Activated CD8-positive, alpha-beta T cell treated with anti-CD3 and anti-CD28 coated beads, Interleukin-2, amount 10 ng/mL, durations not matched to agents 7 days and 5 days (primary cell): ENCODE measurements at regions not wholly inside any gene's neighbourhood (a gene's known extent, or its start where the extent isn't known, plus 50 kb on each side); places are given as distances from the start of the nearest gene placed in this dataset.

Source experiments
- ATAC-seq: fragments of 150-1000 bp; cut with Tn5 transposase; one replicate; pipeline ENCODE4 v1.10.0; 2021; ENCODE audit warnings: moderate library complexity
- CTCF ChIA-PET: fragments of 350-600 bp; sonication (Branson Sonifier 250); formaldehyde crosslinking; loops from one replicate; lab custom pipeline; 2021; ENCODE audit warnings: antibody characterized with exemption; lab: Charles Lee
- POLR2A ChIA-PET: fragments of 350-600 bp; sonication (Branson Sonifier 250); formaldehyde crosslinking; loops from one replicate; lab custom pipeline; 2021; ENCODE audit warnings: antibody characterized with exemption; lab: Charles Lee
- DNase-seq: peaks from one replicate; pipeline ENCODE4 v3.0.0-alpha.2; 2020
- H3K27ac Mint-ChIP-seq: one replicate; pipeline ENCODE4 v1.8.0; 2021; ENCODE audit warnings: mild to moderate bottlenecking, mixed read lengths
- H3K27me3 Mint-ChIP-seq: one replicate; pipeline ENCODE4 v1.8.0; 2021; ENCODE audit warnings: low read depth, mixed read lengths
- H3K36me3 Mint-ChIP-seq: one replicate; pipeline ENCODE4 v1.8.0; 2021; ENCODE audit warnings: low read depth, mixed read lengths
- H3K4me1 Mint-ChIP-seq: one replicate; pipeline ENCODE4 v1.8.0; 2021; ENCODE audit warnings: low read depth, mixed read lengths
- H3K4me3 Mint-ChIP-seq: one replicate; pipeline ENCODE4 v1.8.0; 2021; ENCODE audit warnings: mild to moderate bottlenecking, mixed read lengths
- H3K9me3 Mint-ChIP-seq: one replicate; pipeline ENCODE4 v1.8.0; 2022; ENCODE audit warnings: mixed read lengths; ENCODE audit not compliant: insufficient read depth

DNA sequence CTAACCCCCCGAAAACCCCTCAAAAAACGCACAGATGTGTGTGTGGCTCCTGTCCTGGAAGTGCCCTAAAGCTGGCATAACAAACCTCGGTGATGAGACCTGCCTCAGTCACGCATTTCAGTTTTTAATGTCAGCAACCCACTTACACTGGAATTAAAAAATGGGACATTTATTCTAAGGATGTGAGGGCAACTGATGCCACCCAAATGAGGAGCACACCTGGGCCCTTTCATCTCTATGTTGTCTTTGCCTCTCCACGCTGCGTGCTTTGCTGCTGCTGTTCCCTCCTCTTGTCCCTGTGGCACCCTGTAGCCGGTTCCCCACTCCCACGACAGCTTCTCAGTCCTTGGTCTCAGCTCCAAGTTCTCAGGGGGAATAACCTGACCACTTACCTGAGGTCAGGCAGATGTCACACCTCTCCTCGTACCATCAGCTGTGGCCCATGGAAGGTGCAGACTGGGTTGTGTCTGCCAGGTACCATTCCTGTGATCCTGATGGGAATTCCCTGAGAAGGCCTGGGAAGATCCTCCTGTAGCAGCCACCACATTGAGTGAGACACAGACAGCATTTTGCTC, 134.2 kb upstream of the THBS2 start:
- ATAC-seq (no peak), DNase-seq (no peak)
- Mint-ChIP-seq H3K36me3 (no peaks in the 10 kb centered on the region), H3K27ac (no peak overlapping the region), H3K4me3 (no peak overlapping the region), H3K27me3 (no peaks in the 10 kb centered on the region), H3K9me3 (peaks cover 5% of the 10 kb centered on the region), H3K4me1 (peaks cover 3% of the 10 kb centered on the region)
- POLR2A ChIA-PET = no interaction called here
- CTCF ChIA-PET = no interaction called here

DNA sequence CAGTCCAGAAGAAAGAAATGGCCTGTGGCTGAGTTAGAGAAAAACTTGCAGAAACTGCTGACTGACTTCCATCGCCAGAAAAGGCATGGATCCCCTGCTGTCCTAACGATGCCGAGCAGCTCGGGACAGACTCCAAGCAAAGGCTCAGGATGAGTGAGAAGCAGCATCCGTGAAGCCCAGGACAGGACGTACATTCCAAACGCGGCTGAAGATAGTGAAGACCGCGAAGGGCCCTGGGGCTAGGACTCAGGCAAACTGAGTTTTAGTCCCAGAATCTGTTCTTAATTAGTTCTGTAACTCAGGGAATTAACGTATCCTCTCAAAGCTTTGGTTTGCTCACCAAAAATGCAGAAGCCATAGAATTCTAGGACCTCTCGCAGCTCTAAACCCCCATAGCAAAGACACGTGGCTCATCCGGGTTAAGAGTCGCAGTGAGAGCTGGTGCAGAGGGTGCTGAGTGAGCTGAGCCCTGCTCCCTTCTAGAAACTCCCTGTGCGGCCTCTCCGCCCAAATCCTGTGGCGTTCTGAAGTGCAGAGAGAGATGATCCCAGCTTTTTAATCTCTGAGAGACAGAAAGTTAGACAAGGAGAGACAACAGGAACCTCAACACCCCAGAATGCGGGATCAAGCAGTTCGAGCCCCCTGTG, 132.9 kb upstream of the THBS2 start:
- ChIA-PET CTCF (no interaction called here), POLR2A (no interaction called here)
- Mint-ChIP-seq H3K9me3 (peaks cover 5% of the 10 kb centered on the region), H3K4me1 (no peaks in the 10 kb centered on the region), H3K36me3 (no peaks in the 10 kb centered on the region), H3K4me3 (no peak overlapping the region), H3K27ac (no peak overlapping the region), H3K27me3 (no peaks in the 10 kb centered on the region)
- ATAC-seq = no peak
- DNase-seq = no peak

DNA sequence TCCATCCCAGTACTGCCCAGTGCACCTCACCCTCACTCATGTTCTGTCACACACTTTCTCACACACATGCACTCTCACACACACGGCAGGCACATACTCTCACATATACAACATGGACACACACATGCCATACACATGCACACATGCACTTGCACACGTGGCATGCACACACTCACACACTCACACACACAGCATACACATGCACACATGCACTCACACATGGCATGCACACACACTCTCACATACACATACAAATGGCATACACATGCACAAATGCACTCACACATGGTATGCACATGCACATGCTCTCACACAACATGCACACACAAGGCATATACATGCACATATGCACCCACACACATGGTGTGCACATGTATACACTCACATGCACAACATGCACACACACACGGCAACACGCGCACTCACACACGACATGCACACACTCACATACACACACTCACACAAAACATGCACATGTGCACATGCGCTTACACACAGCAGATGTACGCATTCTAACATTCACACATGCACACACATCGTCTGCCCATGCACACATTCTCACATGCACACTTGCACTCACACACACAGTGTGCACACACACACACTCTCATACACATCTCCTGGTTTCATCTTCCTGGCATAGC, 131.7 kb upstream of the THBS2 start:
- no peaks in the 10 kb centered on the region for H3K27me3 Mint-ChIP-seq
- no peak overlapping the region for H3K27ac Mint-ChIP-seq
- peaks cover 5% of the 10 kb centered on the region for H3K9me3 Mint-ChIP-seq
- no peaks in the 10 kb centered on the region for H3K4me1 Mint-ChIP-seq
- no peaks in the 10 kb centered on the region for H3K36me3 Mint-ChIP-seq
- ATAC-seq (no peak), DNase-seq (no peak)
- POLR2A ChIA-PET = no interaction called here
- CTCF ChIA-PET = no interaction called here
- H3K4me3 Mint-ChIP-seq = no peak overlapping the region

DNA sequence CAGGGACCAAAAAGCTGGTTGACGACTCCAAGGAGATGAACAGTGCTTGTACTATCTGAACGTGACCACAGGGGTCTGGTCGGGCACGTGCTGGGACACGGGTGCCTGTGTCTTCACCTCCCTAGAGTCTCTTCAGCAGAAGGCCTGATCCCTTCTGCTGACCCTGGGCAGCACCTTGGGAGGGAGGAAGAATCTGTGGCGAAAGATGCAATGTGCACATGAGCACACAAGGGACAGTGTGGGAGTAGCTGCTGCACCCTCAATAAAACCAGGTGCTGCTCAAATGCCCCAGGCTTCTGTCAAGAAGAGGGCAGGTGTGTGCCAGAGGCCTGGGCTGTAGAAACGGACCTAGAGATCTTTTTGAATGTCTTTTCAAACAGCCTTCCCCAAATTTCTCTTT, 130.6 kb upstream of the THBS2 start:
- H3K9me3 Mint-ChIP-seq = peaks cover 5% of the 10 kb centered on the region
- ChIA-PET CTCF (no interaction called here), POLR2A (no interaction called here)
- no peak for DNase-seq
- H3K4me1 Mint-ChIP-seq = no peaks in the 10 kb centered on the region
- H3K27me3 Mint-ChIP-seq = no peaks in the 10 kb centered on the region
- no peak for ATAC-seq
- H3K27ac Mint-ChIP-seq = no peak overlapping the region
- H3K36me3 Mint-ChIP-seq = no peaks in the 10 kb centered on the region
- H3K4me3 Mint-ChIP-seq = no peak overlapping the region

DNA sequence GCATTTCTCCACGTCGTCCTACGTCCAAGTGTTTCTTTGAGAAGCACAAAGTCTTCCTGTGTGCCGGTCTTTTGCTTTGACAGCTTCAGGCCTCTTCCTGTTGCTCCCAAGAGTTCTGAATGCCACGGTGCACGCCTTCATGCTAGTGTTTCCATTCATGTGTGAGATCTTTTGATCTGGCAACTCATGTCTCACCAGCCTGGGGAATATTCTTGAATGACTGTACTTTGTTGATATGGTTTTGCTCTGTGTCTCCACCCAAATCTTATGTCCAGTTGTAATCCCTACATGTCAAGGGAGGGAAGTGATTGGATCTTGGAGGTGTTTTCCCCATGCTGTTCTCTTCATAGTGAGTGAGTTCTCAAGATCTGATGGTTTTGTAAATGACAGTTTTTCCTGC, 129.6 kb upstream of the THBS2 start:
- ATAC-seq (no peak), DNase-seq (no peak)
- CTCF ChIA-PET = no interaction called here
- Mint-ChIP-seq H3K27me3 (no peaks in the 10 kb centered on the region), H3K36me3 (no peaks in the 10 kb centered on the region), H3K9me3 (peaks cover 5% of the 10 kb centered on the region), H3K4me1 (no peaks in the 10 kb centered on the region), H3K4me3 (no peak overlapping the region), H3K27ac (no peak overlapping the region)
- POLR2A ChIA-PET = no interaction called here

DNA sequence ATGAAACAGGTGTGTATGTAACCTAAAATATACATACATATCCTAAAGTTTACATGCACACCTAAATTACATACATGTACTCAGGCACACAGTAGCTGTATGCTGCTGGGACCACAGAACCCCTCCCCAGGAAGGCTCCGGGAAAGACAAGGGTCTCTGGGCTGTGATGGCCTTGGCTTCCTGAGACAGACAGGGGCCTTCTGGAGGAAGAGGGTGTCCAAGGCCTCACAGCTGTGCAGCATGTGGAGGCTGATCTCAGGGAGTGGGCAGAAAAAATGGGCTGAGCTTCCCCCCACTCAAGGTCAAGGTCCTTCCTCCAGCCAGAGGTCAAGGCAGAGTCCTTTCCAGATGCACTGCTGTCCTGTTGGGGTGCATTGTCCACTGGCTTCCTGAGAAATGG, 129.1 kb upstream of the THBS2 start:
- no peak overlapping the region for H3K4me3 Mint-ChIP-seq
- ChIA-PET POLR2A (no interaction called here), CTCF (no interaction called here)
- no peak overlapping the region for H3K27ac Mint-ChIP-seq
- DNase-seq (no peak), ATAC-seq (no peak)
- no peaks in the 10 kb centered on the region for H3K27me3 Mint-ChIP-seq
- H3K4me1 Mint-ChIP-seq = no peaks in the 10 kb centered on the region
- H3K9me3 Mint-ChIP-seq = peaks cover 5% of the 10 kb centered on the region
- no peaks in the 10 kb centered on the region for H3K36me3 Mint-ChIP-seq

DNA sequence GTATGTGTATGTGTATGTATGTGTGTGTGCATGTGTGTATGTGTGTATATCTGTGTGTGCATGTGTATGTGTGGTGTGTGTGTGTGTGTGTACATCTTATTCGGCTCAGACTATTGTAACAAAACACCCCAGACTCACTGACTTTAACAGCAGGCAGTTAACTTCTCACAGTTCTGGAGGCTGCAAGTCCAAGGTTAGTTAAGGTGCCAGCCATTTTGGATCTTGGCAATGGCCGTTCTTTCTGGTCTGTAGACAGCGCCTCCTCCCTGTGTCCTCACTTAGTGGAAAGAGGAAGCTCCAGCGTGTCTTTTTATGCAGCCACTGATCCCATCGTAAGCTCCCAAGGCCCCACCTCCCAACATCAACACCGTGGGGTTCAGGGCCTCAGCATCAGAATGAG, 128.3 kb upstream of the THBS2 start:
- peaks cover 5% of the 10 kb centered on the region for H3K9me3 Mint-ChIP-seq
- no peak overlapping the region for H3K4me3 Mint-ChIP-seq
- no peaks in the 10 kb centered on the region for H3K27me3 Mint-ChIP-seq
- H3K36me3 Mint-ChIP-seq = no peaks in the 10 kb centered on the region
- no peaks in the 10 kb centered on the region for H3K4me1 Mint-ChIP-seq
- no peak overlapping the region for H3K27ac Mint-ChIP-seq
- POLR2A ChIA-PET = no interaction called here
- CTCF ChIA-PET = no interaction called here
- no peak for ATAC-seq
- DNase-seq = no peak

DNA sequence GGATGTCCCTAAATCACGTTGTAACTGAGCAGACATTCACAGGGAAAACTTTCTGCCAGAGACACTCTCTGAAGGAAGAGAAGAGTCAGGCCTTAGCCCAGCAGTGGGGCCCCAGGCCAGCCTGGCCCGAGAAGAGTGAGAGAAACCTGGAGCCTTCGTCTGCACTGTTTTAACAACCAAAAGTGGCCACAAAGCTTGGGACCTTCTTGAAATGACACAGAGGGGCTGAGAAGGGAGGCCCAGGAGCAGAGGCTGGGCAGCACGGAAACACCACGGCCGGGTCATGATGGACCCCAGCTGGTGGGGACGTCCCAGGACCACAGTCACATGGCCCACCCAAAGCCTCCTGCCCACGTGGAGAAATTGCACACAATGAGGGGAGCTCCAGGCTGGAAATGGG, 126.8 kb upstream of the THBS2 start:
- no peaks in the 10 kb centered on the region for H3K4me1 Mint-ChIP-seq
- DNase-seq (no peak), ATAC-seq (no peak)
- H3K27me3 Mint-ChIP-seq = no peaks in the 10 kb centered on the region
- CTCF ChIA-PET = no interaction called here
- no peaks in the 10 kb centered on the region for H3K36me3 Mint-ChIP-seq
- H3K9me3 Mint-ChIP-seq = peaks cover 5% of the 10 kb centered on the region
- H3K4me3 Mint-ChIP-seq = no peak overlapping the region
- POLR2A ChIA-PET = no interaction called here
- H3K27ac Mint-ChIP-seq = no peak overlapping the region

DNA sequence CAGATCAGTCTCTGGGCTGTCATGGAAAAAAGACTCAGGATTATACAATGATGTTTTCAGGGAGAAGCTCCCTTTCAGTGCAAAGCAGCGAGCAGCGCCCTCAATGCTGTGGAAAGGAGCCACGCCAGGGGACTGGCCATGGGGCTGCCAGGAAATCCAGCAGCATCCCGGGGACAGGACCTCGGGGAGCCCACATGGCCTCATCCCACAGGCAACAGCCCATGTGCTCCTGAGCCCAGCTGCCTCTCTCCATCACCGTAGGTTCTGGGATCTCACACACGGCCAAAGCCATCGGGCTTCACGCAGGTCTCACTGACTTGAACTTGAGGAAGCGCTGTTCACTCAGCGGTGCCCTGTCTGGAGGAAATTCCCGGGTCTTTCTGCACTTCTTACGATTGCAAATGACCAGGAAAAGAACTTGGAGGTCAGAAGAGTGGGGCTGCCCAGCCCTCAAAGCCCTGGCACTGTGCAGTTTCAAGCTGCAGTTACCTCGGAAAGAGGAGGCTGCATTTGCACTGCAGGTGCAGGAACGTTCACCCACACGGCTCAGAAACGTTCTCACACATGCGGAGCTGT, 125.9 kb upstream of the THBS2 start:
- no peaks in the 10 kb centered on the region for H3K36me3 Mint-ChIP-seq
- H3K27ac Mint-ChIP-seq = no peak overlapping the region
- ChIA-PET POLR2A (no interaction called here), CTCF (no interaction called here)
- H3K9me3 Mint-ChIP-seq = peaks cover 11% of the 10 kb centered on the region
- no peaks in the 10 kb centered on the region for H3K4me1 Mint-ChIP-seq
- no peak overlapping the region for H3K4me3 Mint-ChIP-seq
- no peak for DNase-seq
- no peak for ATAC-seq
- no peaks in the 10 kb centered on the region for H3K27me3 Mint-ChIP-seq

DNA sequence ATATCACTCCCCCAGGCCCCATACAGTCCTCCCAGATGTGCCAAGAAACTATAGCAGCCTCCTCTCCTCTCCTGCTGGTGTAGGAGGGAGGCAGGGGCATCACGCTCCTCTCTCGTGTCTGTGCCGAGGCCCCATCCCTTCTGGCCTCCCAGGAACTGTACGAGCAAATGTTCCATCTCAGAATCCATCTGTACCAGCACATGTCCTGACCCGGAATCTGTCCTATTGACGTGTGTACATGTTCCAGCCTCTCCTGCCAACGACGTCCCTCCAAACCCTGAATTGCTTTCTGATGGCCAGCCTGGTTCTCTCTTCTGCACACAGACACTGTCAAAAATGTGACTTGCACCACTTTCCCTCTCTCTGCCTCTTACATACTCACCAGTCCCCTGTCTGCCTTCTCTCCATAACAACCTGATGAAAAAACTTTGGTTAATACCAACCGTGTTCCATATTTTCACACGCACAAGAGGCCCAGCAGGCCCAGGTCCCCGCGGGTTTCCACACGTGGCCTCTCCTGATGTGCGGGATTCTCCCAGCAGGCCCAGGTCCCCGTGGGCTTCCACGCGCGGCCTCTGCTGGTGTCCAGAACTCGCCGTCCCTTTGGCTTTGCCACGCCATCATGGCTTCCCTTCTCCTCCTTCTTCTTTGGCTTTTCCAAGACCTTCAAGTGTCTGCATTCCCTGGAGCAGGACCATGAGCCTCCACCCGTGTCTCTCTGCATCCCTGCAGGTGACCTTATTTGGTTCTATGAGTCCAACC, 125.2 kb upstream of the THBS2 start:
- no peaks in the 10 kb centered on the region for H3K27me3 Mint-ChIP-seq
- no peaks in the 10 kb centered on the region for H3K4me1 Mint-ChIP-seq
- ChIA-PET POLR2A (no interaction called here), CTCF (no interaction called here)
- DNase-seq = no peak
- no peak for ATAC-seq
- H3K9me3 Mint-ChIP-seq = peaks cover 6% of the 10 kb centered on the region
- H3K4me3 Mint-ChIP-seq = no peak overlapping the region
- H3K27ac Mint-ChIP-seq = no peak overlapping the region
- H3K36me3 Mint-ChIP-seq = no peaks in the 10 kb centered on the region

DNA sequence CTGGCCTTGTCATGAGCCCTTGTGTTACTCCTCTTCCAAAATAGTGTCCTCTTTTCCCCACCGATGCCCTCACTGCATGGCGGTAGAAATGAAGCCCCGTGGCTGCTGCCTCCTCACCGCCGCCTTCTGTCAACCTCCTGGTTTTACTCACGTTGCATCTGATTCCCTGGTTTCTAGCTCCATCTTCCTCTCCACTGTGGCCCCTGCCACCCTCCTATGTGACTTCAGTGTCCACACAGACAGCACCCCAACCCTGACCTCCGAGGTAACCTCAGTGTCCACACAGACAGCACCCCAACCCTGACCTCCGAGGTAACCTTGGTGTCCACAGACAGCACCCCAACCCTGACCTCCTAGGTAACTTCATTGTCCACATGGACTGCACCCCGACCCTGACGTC, 122.8 kb upstream of the THBS2 start:
- H3K9me3 Mint-ChIP-seq = peaks cover 6% of the 10 kb centered on the region
- ATAC-seq (no peak), DNase-seq (no peak)
- no peaks in the 10 kb centered on the region for H3K36me3 Mint-ChIP-seq
- no peak overlapping the region for H3K4me3 Mint-ChIP-seq
- H3K27ac Mint-ChIP-seq = no peak overlapping the region
- no peaks in the 10 kb centered on the region for H3K27me3 Mint-ChIP-seq
- CTCF ChIA-PET = no interaction called here
- H3K4me1 Mint-ChIP-seq = no peaks in the 10 kb centered on the region
- POLR2A ChIA-PET = no interaction called here

DNA sequence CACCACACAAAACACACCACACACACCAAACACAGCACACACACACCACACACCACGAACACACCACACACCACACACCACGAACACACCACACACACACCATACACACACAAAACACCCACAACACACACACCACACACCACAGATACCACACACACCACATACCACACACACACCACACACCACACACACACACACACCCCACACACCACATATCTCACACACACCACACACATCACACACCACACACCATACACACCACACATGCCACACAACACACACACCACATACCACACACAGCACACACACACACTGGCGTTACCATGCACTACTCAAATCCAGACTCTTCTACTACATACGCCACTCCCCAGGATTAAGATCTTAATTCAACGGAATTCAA, 118.9 kb upstream of the THBS2 start:
- DNase-seq = no peak
- no peaks in the 10 kb centered on the region for H3K4me1 Mint-ChIP-seq
- no peak overlapping the region for H3K27ac Mint-ChIP-seq
- no peaks in the 10 kb centered on the region for H3K36me3 Mint-ChIP-seq
- peaks cover 6% of the 10 kb centered on the region for H3K9me3 Mint-ChIP-seq
- H3K4me3 Mint-ChIP-seq = no peak overlapping the region
- no peaks in the 10 kb centered on the region for H3K27me3 Mint-ChIP-seq
- ChIA-PET CTCF (no interaction called here), POLR2A (no interaction called here)
- no peak for ATAC-seq
